Naive B cell (primary cell): ENCODE measurements at regions not wholly inside any gene's neighbourhood (a gene's known extent, or its start where the extent isn't known, plus 50 kb on each side); places are given as distances from the start of the nearest gene placed in this dataset.
A peak's percentile ranks its signal among the peaks of the same experiment; 100 is the strongest.
"Not testable (repeated sequence)": the region's sequence is repeated elsewhere in the genome, so short reads cannot be mapped to it uniquely, and the experiment has no call there.

Source experiments
- ATAC-seq, 2 donors: fragments of 150-1000 bp; cut with Tn5 transposase; 2 replicates each; pipeline ENCODE4 v1.10.0; 2021; ENCODE audit warnings: low read depth in 2 of 2, mild to moderate bottlenecking in 2 of 2, moderate library complexity in 2 of 2
- DNase-seq: peaks from one replicate; pipeline ENCODE4 v3.0.0; 2022
- H3K27ac Mint-ChIP-seq, 6 donors: one replicate each; pipeline ENCODE4 v1.8.0; 2020 to 2022; ENCODE audit warnings: mild to moderate bottlenecking in 6 of 6, mixed read lengths in 6 of 6, moderate library complexity in 5 of 6, inconsistent platforms in 2 of 6
- H3K27me3 Mint-ChIP-seq, 3 donors: one replicate each; pipeline ENCODE4 v1.8.0; 2021 to 2022; ENCODE audit warnings: mixed read lengths in 3 of 3, mild to moderate bottlenecking in 1 of 3
- H3K36me3 Mint-ChIP-seq, 2 donors: one replicate each; pipeline ENCODE4 v1.8.0; 2020 to 2022; ENCODE audit warnings: mixed read lengths in 2 of 2, inconsistent platforms in 1 of 2, mild to moderate bottlenecking in 1 of 2
- H3K4me1 Mint-ChIP-seq, 3 donors: one replicate each; pipeline ENCODE4 v1.8.0; 2020 to 2022; ENCODE audit warnings: mixed read lengths in 3 of 3, inconsistent platforms in 1 of 3, mild to moderate bottlenecking in 1 of 3, moderate library complexity in 1 of 3
- H3K4me3 Mint-ChIP-seq, 8 donors: one replicate each; pipeline ENCODE4 v1.8.0; 2020 to 2022; ENCODE audit warnings: mild to moderate bottlenecking in 8 of 8, mixed read lengths in 8 of 8, moderate library complexity in 8 of 8, inconsistent platforms in 2 of 8
- H3K9me3 Mint-ChIP-seq, 7 donors: one replicate each; pipeline ENCODE4 v1.8.0; 2020 to 2022; ENCODE audit warnings: mixed read lengths in 7 of 7, mild to moderate bottlenecking in 5 of 7, inconsistent platforms in 2 of 7, moderate library complexity in 1 of 7

- peaks cover 20 to 38% of the 10 kb centered on the region in 2 donors for H3K36me3 Mint-ChIP-seq
- H3K27me3 Mint-ChIP-seq: no peaks in the 10 kb centered on the region
- H3K4me1 Mint-ChIP-seq: peaks cover 16 to 41% (median 28%) of the 10 kb centered on the region in 3 donors
- peak overlapping the region in 4 of 8 donors; percentile 15 to 77 (median 22) for H3K4me3 Mint-ChIP-seq
- DNase-seq (no peak), ATAC-seq (no peak)
- H3K9me3 Mint-ChIP-seq: peaks cover 12 to 72% (median 57%) of the 10 kb centered on the region in 7 donors
- H3K27ac Mint-ChIP-seq: peak overlapping the region in 1 of 6 donors; percentile 17
Observed at GRCh38 chrX:64853424-64853823, 122.8 kb downstream of the ZC4H2 start.

- H3K4me1 Mint-ChIP-seq: peaks cover 10 to 24% (median 23%) of the 10 kb centered on the region in 3 donors
- no peak for DNase-seq
- H3K4me3 Mint-ChIP-seq: peak overlapping the region in 4 of 8 donors; percentile 26 to 77 (median 57)
Observed at GRCh38 chrX:64850371-64851082, 125.7 kb downstream of the ZC4H2 start.

GRCh38 chrX:64843224-64843623, 133.0 kb downstream of the ZC4H2 start:
- Mint-ChIP-seq H3K4me1 (peaks cover 26 to 36% (median 29%) of the 10 kb centered on the region in 3 donors), H3K27me3 (no peaks in the 10 kb centered on the region), H3K4me3 (peak overlapping the region in 7 of 8 donors; percentile 9 to 82 (median 56)), H3K36me3 (peaks cover 19 to 32% of the 10 kb centered on the region in 2 donors), H3K27ac (peak overlapping the region in 5 of 6 donors; percentile 61 to 97 (median 91)), H3K9me3 (peaks cover 0 to 26% (median 15%) of the 10 kb centered on the region in 7 donors)
- ATAC-seq (no peak), DNase-seq (no peak)

More at GRCh38 chrX:64850371-64851082, 125.7 kb downstream of the ZC4H2 start:
- Mint-ChIP-seq H3K27ac (peak overlapping the region in 4 of 6 donors; percentile 33 to 93 (median 83)), H3K27me3 (no peaks in the 10 kb centered on the region), H3K9me3 (peaks cover 7 to 49% (median 32%) of the 10 kb centered on the region in 7 donors), H3K36me3 (peaks cover 11 to 20% of the 10 kb centered on the region in 2 donors)
- peak; percentile 33 to 66 for ATAC-seq

- H3K36me3 Mint-ChIP-seq: peaks cover 19 to 32% of the 10 kb centered on the region in 2 donors
- DNase-seq (peak; percentile 43), ATAC-seq (peak; percentile 85 to 88)
- no peaks in the 10 kb centered on the region for H3K27me3 Mint-ChIP-seq
- peak overlapping the region; percentile 11 to 82 (median 56) for H3K4me3 Mint-ChIP-seq
- H3K9me3 Mint-ChIP-seq: peaks cover 1 to 26% (median 15%) of the 10 kb centered on the region in 7 donors
- H3K27ac Mint-ChIP-seq: peak overlapping the region in 5 of 6 donors; percentile 76 to 97 (median 87)
- H3K4me1 Mint-ChIP-seq: peaks cover 26 to 36% (median 29%) of the 10 kb centered on the region in 3 donors
Observed at GRCh38 chrX:64842492-64842891, 133.8 kb downstream of the ZC4H2 start.

- peaks cover 0 to 8% of the 10 kb centered on the region in 2 donors for H3K36me3 Mint-ChIP-seq
- no peak overlapping the region for H3K4me3 Mint-ChIP-seq
- no peaks in the 10 kb centered on the region for H3K27me3 Mint-ChIP-seq
- H3K27ac Mint-ChIP-seq: no peak overlapping the region
- peaks cover 0 to 2% (median 0%) of the 10 kb centered on the region in 3 donors for H3K4me1 Mint-ChIP-seq
- DNase-seq: no peak
- no peak for ATAC-seq
- H3K9me3 Mint-ChIP-seq: peaks cover 8 to 32% (median 17%) of the 10 kb centered on the region in 7 donors
Observed at GRCh38 chrX:64805683-64806082, 170.6 kb downstream of the ZC4H2 start.

- DNase-seq: no peak
Observed at GRCh38 chrX:64792598-64793337, 183.5 kb downstream of the ZC4H2 start.

GRCh38 chrX:64782923-64783322, 193.3 kb downstream of the ZC4H2 start:
- Mint-ChIP-seq H3K27ac (peak overlapping the region in 1 of 6 donors; percentile 23), H3K4me1 (no peaks in the 10 kb centered on the region), H3K36me3 (peaks cover 0 to 12% of the 10 kb centered on the region in 2 donors), H3K9me3 (peaks cover 5 to 34% (median 18%) of the 10 kb centered on the region in 7 donors), H3K4me3 (no peak overlapping the region), H3K27me3 (no peaks in the 10 kb centered on the region)
- ATAC-seq (no peak), DNase-seq (no peak)

More at GRCh38 chrX:64792598-64793337, 183.5 kb downstream of the ZC4H2 start:
- Mint-ChIP-seq H3K9me3 (peaks cover 1 to 37% (median 19%) of the 10 kb centered on the region in 7 donors), H3K36me3 (no peaks in the 10 kb centered on the region), H3K4me1 (no peaks in the 10 kb centered on the region), H3K27ac (no peak overlapping the region), H3K4me3 (no peak overlapping the region), H3K27me3 (no peaks in the 10 kb centered on the region)
- ATAC-seq: no peak

- Mint-ChIP-seq H3K4me1 (peaks cover 0 to 5% (median 3%) of the 10 kb centered on the region in 3 donors), H3K27ac (no peak overlapping the region), H3K27me3 (no peaks in the 10 kb centered on the region), H3K9me3 (peaks cover 0 to 25% (median 10%) of the 10 kb centered on the region in 7 donors), H3K4me3 (no peak overlapping the region), H3K36me3 (no peaks in the 10 kb centered on the region)
- ATAC-seq (no peak), DNase-seq (no peak)
Observed at GRCh38 chrX:64758047-64758446, 218.2 kb downstream of the ZC4H2 start.

GRCh38 chrX:64739792-64740378, 236.4 kb downstream of the ZC4H2 start:
- no peak for ATAC-seq
- Mint-ChIP-seq H3K4me3 (no peak overlapping the region), H3K36me3 (no peaks in the 10 kb centered on the region), H3K9me3 (peaks cover 0 to 6% (median 0%) of the 10 kb centered on the region in 7 donors), H3K27me3 (no peaks in the 10 kb centered on the region), H3K4me1 (no peaks in the 10 kb centered on the region), H3K27ac (no peak overlapping the region)
- DNase-seq: no peak

- H3K9me3 Mint-ChIP-seq: peaks cover 4 to 44% (median 25%) of the 10 kb centered on the region in 7 donors
- DNase-seq (no peak), ATAC-seq (no peak)
- no peak overlapping the region for H3K27ac Mint-ChIP-seq
- no peaks in the 10 kb centered on the region for H3K4me1 Mint-ChIP-seq
- H3K4me3 Mint-ChIP-seq: no peak overlapping the region
- H3K36me3 Mint-ChIP-seq: peaks cover 4 to 10% of the 10 kb centered on the region in 2 donors
- no peaks in the 10 kb centered on the region for H3K27me3 Mint-ChIP-seq
Observed at GRCh38 chrX:64698317-64698716, 277.9 kb downstream of the ZC4H2 start.

GRCh38 chrX:64695372-64695771, 280.9 kb downstream of the ZC4H2 start:
- not testable (repeated sequence) for H3K27ac Mint-ChIP-seq, ATAC-seq, DNase-seq, H3K27me3 Mint-ChIP-seq, H3K4me3 Mint-ChIP-seq, H3K36me3 Mint-ChIP-seq, H3K4me1 Mint-ChIP-seq
- H3K9me3 Mint-ChIP-seq: peaks cover 0 to 21% (median 15%) of the 10 kb centered on the region in 7 donors

- Mint-ChIP-seq H3K27me3 (no peaks in the 10 kb centered on the region), H3K27ac (no peak overlapping the region), H3K9me3 (peaks cover 16 to 34% (median 25%) of the 10 kb centered on the region in 7 donors)
Observed at GRCh38 chrX:64662876-64663275, 267.6 kb upstream of the MTMR8 start.

GRCh38 chrX:64657229-64657628, 262.0 kb upstream of the MTMR8 start:
- H3K27ac Mint-ChIP-seq: peak overlapping the region in 1 of 6 donors; percentile 6
- H3K9me3 Mint-ChIP-seq: peaks cover 15 to 23% (median 21%) of the 10 kb centered on the region in 7 donors
- not testable (repeated sequence) for H3K4me1 Mint-ChIP-seq, H3K36me3 Mint-ChIP-seq, H3K4me3 Mint-ChIP-seq, H3K27me3 Mint-ChIP-seq, DNase-seq, ATAC-seq

More at GRCh38 chrX:64662876-64663275, 267.6 kb upstream of the MTMR8 start:
- DNase-seq: no peak
- Mint-ChIP-seq H3K4me3 (no peak overlapping the region), H3K36me3 (peaks cover 5 to 8% of the 10 kb centered on the region in 2 donors), H3K4me1 (no peaks in the 10 kb centered on the region)
- no peak for ATAC-seq
